GM12878 (cell line): ENCODE measurements at regions not wholly inside any gene's neighbourhood (a gene's known extent, or its start where the extent isn't known, plus 50 kb on each side); places are given as distances from the start of the nearest gene placed in this dataset.

Experiments
- ATAC-seq: fragments of 200-7000 bp; cut with Tn5 transposase; 3 replicates; pipeline ENCODE4 v1.9.1; 2020; ENCODE audit warnings: mild to moderate bottlenecking, moderate library complexity
- BruUV-seq: library from RNA; stranded (reverse); fragments of 400-500 nt; replicated peaks from 2 replicates; lab custom pipeline; 2021; lab: Mats Ljungman, UMichigan
- CTCF ChIA-PET: fragments of 300-600 bp; sonication (Branson Sonifier 250); formaldehyde crosslinking; extraction: SDS; loops from one replicate; lab custom pipeline; 2021; ENCODE audit warnings: inconsistent platforms; lab: Yijun Ruan, JAX
- POLR2A ChIA-PET: fragments of 350-600 bp; formaldehyde crosslinking; extraction: SDS; loops from one replicate; lab custom pipeline; 2021; ENCODE audit warnings: inconsistent platforms; lab: Charles Lee
- RAD21 ChIA-PET: fragments of 300-600 bp; sonication (Branson Sonifier 250); formaldehyde crosslinking; loops from one replicate; lab custom pipeline; 2023; ENCODE audit warnings: antibody characterized with exemption; ENCODE audit not compliant: unreplicated experiment; lab: Charles Lee
- SMC1A ChIA-PET: fragments of 300-600 bp; sonication (Branson Sonifier 250); formaldehyde crosslinking; loops from one replicate; lab custom pipeline; 2023; ENCODE audit not compliant: unreplicated experiment, uncharacterized antibody; lab: Charles Lee
- DNase-seq: peaks from one replicate; pipeline ENCODE4 v3.0.0-alpha.2; 2011; ENCODE audit warnings: low read depth, low spot score
- FAIRE-seq: peaks from 3 replicates; lab custom pipeline; 2011; peaks lifted over from hg19 to GRCh38; lab: Jason Lieb, UNC
- H2AFZ ChIP-seq: 2 replicates; pipeline ENCODE4 v1.6.0; 2011; ENCODE audit warnings: low read depth, low read length, control low read depth; ENCODE audit not compliant: control insufficient read depth
- H3K27ac ChIP-seq: 2 replicates; pipeline ENCODE4 v1.5.1; 2011; ENCODE audit warnings: control low read depth; ENCODE audit not compliant: control insufficient read depth, insufficient read depth
- H3K27me3 ChIP-seq, 2 experiments: replicated peaks in 1 of 2; 2 replicates each; pipeline versions ENCODE4 v1.6.0 to v1.6.1; 2011; ENCODE audit warnings: low read length in 1 of 2; ENCODE audit not compliant: control insufficient read depth in 2 of 2, insufficient read depth in 2 of 2
- H3K36me3 ChIP-seq, 2 experiments: 2 replicates each; pipeline ENCODE4 v1.5.1; 2011; ENCODE audit warnings: low read length in 1 of 2; ENCODE audit not compliant: control insufficient read depth in 2 of 2, insufficient read depth in 2 of 2
- H3K4me1 ChIP-seq: 2 replicates; pipeline ENCODE4 v1.6.1; 2011; ENCODE audit warnings: mild to moderate bottlenecking, low read length, moderate library complexity, mixed read lengths; ENCODE audit not compliant: control insufficient read depth, insufficient read depth
- H3K4me2 ChIP-seq: 2 replicates; pipeline ENCODE4 v1.6.0; 2011; ENCODE audit warnings: control low read depth; ENCODE audit not compliant: control insufficient read depth, insufficient read depth
- H3K4me3 ChIP-seq: fragments of 200-600 bp; sonication (generic); 2 replicates; pipeline ENCODE4 v1.5.1; 2016
- H3K79me2 ChIP-seq: 2 replicates; pipeline ENCODE4 v1.6.0; 2011; ENCODE audit warnings: low read length; ENCODE audit not compliant: control insufficient read depth, insufficient read depth
- H3K9ac ChIP-seq: 2 replicates; pipeline ENCODE4 v1.8.0; 2011; ENCODE audit warnings: low read length, control low read depth, mixed read lengths; ENCODE audit not compliant: control insufficient read depth, insufficient read depth
- H3K9me3 ChIP-seq: replicated peaks from 3 replicates; pipeline ENCODE4 v1.5.1; 2011; ENCODE audit warnings: mild to moderate bottlenecking, low read length; ENCODE audit not compliant: control insufficient read depth, insufficient read depth
- H4K20me1 ChIP-seq: 2 replicates; pipeline ENCODE4 v1.6.0; 2011; ENCODE audit not compliant: control insufficient read depth, insufficient read depth
- BHLHE40 ChIP-seq, 2 experiments: fragments of 450-650 bp in 1 of 2; IDR thresholded peaks; 2 replicates each; pipeline ENCODE4 v1.6.1; 2011 to 2017; ENCODE audit warnings: low read depth in 2 of 2, borderline replicate concordance in 1 of 2, improper control_type of control experiment in 1 of 2, low read length in 1 of 2, mild to moderate bottlenecking in 1 of 2
- BMI1 ChIP-seq: fragments of 450-650 bp; IDR thresholded peaks from 2 replicates; pipeline ENCODE4 v1.6.1; 2016; ENCODE audit warnings: mild to moderate bottlenecking, moderate library complexity, borderline replicate concordance
- CREB1 ChIP-seq: IDR thresholded peaks from 2 replicates; pipeline ENCODE4 v1.6.1; 2012; ENCODE audit warnings: low read depth, mild to moderate bottlenecking, inconsistent platforms
- GATAD2B ChIP-seq: fragments of 450-650 bp; conservative IDR thresholded peaks from 2 replicates; pipeline ENCODE4 v1.6.1; 2017; ENCODE audit warnings: low read depth, mild to moderate bottlenecking, moderate library complexity
- SREBF2 ChIP-seq: IDR thresholded peaks from 2 replicates; pipeline ENCODE4 v1.6.1; 2012; ENCODE audit warnings: mild to moderate bottlenecking, low read length
- SRF ChIP-seq, 2 experiments: IDR thresholded peaks; 2 replicates each; pipeline ENCODE4 v1.6.1; 2011; ENCODE audit warnings: low read depth in 2 of 2, low read length in 2 of 2, mild to moderate bottlenecking in 1 of 2, moderate library complexity in 1 of 2
- WGBS: methylation state at CpG from one replicate; pipeline ENCODE4 v1.1.6; 2016; ENCODE audit warnings: low lambda C conversion rate; ENCODE audit not compliant: insufficient replicate concordance, insufficient coverage; ENCODE audit errors: missing lambda C conversion rate; 5-methylcytosine and 5-hydroxymethylcytosine counted together
- in situ Hi-C: fragments of 300-500 bp; cut with MboI; formaldehyde crosslinking; loops from 9 replicates; pipeline ENCODE4 v1.14.3; 2018; ENCODE audit warnings: mixed read lengths
- intact Hi-C: fragments of 100-400 bp; cut with micrococcal nuclease; formaldehyde crosslinking; loops from one replicate; pipeline ENCODE4 v1.14.2; 2022; ENCODE audit not compliant: unreplicated experiment
- TF ChIP-seq, protein P1 (sequence below): IDR thresholded peaks from 2 replicates; pipeline ENCODE4 v1.6.1; 2011; ENCODE audit warnings: low read depth, mild to moderate bottlenecking, low read length, moderate library complexity, borderline replicate concordance; ENCODE audit errors: extremely low read depth

DNA sequence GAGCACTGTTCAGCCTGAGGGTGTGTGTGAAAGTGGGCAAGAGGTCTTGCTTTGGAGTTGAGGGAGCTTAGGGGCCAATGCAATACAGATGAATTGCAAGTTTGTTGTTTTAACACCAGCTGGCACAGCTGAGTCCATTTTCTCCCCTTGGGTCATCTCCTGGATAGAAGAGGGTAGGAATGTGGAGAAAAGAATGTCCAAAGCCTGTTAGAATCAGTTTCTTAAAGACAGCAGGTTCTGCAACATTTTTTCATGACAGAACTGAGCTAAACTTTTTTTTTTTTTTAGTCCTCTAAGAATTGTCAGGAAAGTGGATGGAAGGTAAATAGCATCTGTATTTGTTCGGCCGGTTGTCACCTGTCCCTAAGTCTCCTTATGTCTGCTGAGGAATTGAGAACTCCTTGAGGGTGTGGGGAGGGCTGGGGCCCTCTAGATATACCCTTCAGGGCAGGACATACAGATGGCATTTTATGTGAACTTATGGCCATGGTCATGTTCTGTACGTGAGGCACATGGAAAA lies 211.1 kb upstream of the CADM1 start:
- in situ Hi-C loops, result no loop called here
- CTCF ChIA-PET, result no interaction called here
- no TSS peak for BruUV-seq
- no peak for ATAC-seq
- Histone ChIP-seq H3K4me1 (no peaks in the 10 kb centered on the region), H4K20me1 (no peaks in the 10 kb centered on the region), H3K4me2 (no peak overlapping the region), H3K79me2 (no peaks in the 10 kb centered on the region), H3K4me3 (no peak overlapping the region), H2AFZ (no peak overlapping the region), H3K27ac (no peak overlapping the region), H3K9ac (no peak overlapping the region), H3K36me3 (no peaks in the 10 kb centered on the region), H3K27me3 (peaks cover 0 to 1% of the 10 kb centered on the region in 2 experiments; a peak in 2 of 4 replicates), H3K9me3 (no peaks in the 10 kb centered on the region; the same call in 2 of the 3 replicates)
- intact Hi-C loops, result no loop called here
- RAD21 ChIA-PET, result no interaction called here
- DNase-seq, result no peak
- no peak for FAIRE-seq
- 46% methylated on average over 3 of the region's 3 CpGs for WGBS
- TF ChIP-seq BMI1 (no peak), GATAD2B (no peak), SRF (IDR thresholded peaks at IDR 0.05; ENCODE audit: low read depth in 2 of 2, low read length in 2 of 2) (no peak)
- TF ChIP-seq, protein P1, sequence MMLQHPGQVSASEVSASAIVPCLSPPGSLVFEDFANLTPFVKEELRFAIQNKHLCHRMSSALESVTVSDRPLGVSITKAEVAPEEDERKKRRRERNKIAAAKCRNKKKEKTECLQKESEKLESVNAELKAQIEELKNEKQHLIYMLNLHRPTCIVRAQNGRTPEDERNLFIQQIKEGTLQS, result no peak
- SMC1A ChIA-PET, result no interaction called here
- POLR2A ChIA-PET, result interaction anchor here (0.7 kb wide), 1 partner anchor 24 kb away, joined by 3 read pairs; no protein-coding TSS in a partner anchor

DNA sequence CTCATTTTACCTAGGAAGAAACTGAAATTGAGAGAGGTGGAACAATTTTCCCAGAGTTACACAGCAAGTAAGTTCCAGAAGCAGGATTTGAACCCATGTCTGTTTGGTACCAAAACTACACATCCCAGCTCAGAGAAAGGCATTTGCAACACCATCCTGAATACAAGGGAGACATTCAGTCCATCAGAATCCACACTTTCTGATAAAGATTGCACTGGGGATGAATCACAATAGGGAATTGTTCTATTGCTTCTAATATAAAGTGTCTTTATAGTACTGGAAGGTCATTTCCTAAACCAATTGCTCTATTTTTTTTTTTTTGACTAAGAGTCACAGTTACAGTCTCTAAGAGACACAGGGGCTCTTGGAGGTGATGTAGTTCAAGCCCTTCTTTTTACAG lies 208.1 kb upstream of the CADM1 start:
- ChIA-PET SMC1A (no interaction called here), RAD21 (no interaction called here), POLR2A (no interaction called here), CTCF (no interaction called here)
- Histone ChIP-seq H3K27ac (no peak overlapping the region), H2AFZ (no peak overlapping the region), H3K9me3 (no peaks in the 10 kb centered on the region; the same call in 2 of the 3 replicates), H3K36me3 (no peaks in the 10 kb centered on the region), H3K4me3 (no peak overlapping the region), H4K20me1 (no peaks in the 10 kb centered on the region), H3K4me1 (peaks cover 4% of the 10 kb centered on the region; the same call in 1 of the 2 replicates), H3K9ac (no peak overlapping the region), H3K27me3 (peaks cover 0 to 1% of the 10 kb centered on the region in 2 experiments; a peak in 2 of 4 replicates), H3K79me2 (no peaks in the 10 kb centered on the region), H3K4me2 (no peak overlapping the region)
- DNase-seq (no peak), ATAC-seq (no peak), FAIRE-seq (no peak)
- TF ChIP-seq SREBF2 (no peak), CREB1 (no peak), BHLHE40 (IDR thresholded peaks at IDR 0.05; ENCODE audit: borderline replicate concordance in 1 of 2, low read depth in 2 of 2, low read length in 1 of 2) (no peak)
- BruUV-seq, result no TSS peak
- in situ Hi-C loops (no loop called here), intact Hi-C loops (no loop called here)
